ENCODE measurements at regions not wholly inside any gene's neighbourhood (a gene's known extent, or its start where the extent isn't known, plus 50 kb on each side); places are given as distances from the start of the nearest gene placed in this dataset.

DNA sequence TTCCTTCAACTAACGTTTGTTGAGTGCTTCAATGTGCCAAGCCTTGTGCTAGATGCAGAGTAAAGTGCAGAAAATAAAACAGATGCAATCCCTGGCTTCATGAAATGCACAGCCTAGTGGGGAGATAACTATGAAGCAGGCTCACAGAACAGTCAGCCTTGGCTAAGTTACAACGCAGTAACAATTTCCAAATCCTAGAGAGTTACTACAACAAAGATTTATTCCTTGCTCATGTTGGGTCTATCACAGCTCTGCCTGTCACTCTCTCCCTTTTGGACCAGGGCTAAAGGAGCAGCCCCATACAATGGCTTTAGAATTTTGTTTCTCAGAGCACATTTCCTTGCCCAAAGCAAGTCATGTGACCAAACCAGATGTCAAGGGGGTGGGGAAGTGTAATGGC is 359.8 kb downstream of the ZNF326 start:
- no peak for TF ChIP-seq CREB1 (CRISPR knock-in tag; IDR thresholded peaks at IDR 0.05)
- no peak for TF ChIP-seq CTCF (IDR thresholded peaks at IDR 0.05)
- TF ChIP-seq, protein P1, sequence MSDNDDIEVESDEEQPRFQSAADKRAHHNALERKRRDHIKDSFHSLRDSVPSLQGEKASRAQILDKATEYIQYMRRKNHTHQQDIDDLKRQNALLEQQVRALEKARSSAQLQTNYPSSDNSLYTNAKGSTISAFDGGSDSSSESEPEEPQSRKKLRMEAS (CRISPR knock-in tag; IDR thresholded peaks at IDR 0.05), result no peak
- no peak for TF ChIP-seq ZNF396 (CRISPR knock-in tag; IDR thresholded peaks at IDR 0.05; ENCODE audit: borderline replicate concordance)
- TF ChIP-seq ATF3 (CRISPR knock-in tag; conservative IDR thresholded peaks at IDR 0.05), result no peak
- no peak for TF ChIP-seq E2F5 (CRISPR knock-in tag; IDR thresholded peaks at IDR 0.05)
- no peak for TF ChIP-seq TCF7 (CRISPR knock-in tag; IDR thresholded peaks at IDR 0.05; ENCODE audit: low read depth)
- no peak for TF ChIP-seq TEAD4 (CRISPR knock-in tag; IDR thresholded peaks at IDR 0.05)
- TF ChIP-seq TP53 (CRISPR knock-in tag; IDR thresholded peaks at IDR 0.05), result no peak

All from WTC11 (cell line).